D341Med (cell line): ENCODE measurements at regions not wholly inside any gene's neighbourhood (a gene's known extent, or its start where the extent isn't known, plus 50 kb on each side); places are given as distances from the start of the nearest gene placed in this dataset.

Source experiments
- DNase-seq: peaks from one replicate; pipeline ENCODE4 v3.0.0; 2012; ENCODE audit warnings: low spot score

DNA sequence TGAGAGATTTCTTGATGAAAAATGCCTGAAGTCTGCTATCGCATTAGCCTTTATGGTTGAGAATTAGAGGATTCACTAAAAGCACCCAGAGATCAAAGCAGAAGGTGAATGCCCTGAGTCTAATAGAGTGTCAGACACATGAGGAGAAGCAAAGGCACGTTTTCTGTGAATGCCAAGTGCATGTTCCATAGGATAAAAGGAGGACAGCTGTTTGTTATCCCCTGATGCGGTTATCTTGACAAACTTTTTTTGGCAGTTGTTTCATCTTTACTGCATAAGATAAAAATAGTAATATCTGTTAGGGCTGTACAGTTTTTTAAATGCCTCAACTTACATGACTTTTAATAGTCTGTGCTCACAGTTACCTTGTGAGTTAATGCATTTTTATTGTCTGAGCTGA lies 65.3 kb upstream of the CD96 start:
- no peak for DNase-seq

DNA sequence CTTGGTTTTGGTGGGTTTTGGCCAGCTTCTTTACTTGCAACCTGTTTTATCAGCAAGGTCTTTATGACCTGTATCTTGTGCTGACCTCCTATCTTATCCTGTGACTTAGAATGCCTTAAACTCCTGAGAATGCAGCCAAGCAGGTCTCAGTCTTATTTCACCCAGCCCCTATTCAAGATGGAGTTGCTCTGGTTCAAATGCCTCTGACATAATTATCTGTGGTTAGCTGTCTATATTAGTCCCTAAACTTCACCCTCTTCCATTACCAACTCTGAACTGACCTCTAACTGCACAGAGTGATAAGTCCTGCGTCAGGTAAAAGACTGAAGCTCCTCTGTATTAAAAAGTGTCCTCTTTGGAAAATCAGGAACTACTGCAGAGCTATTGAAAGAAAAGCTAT lies 61.9 kb upstream of the CD96 start:
- DNase-seq, result no peak

DNA sequence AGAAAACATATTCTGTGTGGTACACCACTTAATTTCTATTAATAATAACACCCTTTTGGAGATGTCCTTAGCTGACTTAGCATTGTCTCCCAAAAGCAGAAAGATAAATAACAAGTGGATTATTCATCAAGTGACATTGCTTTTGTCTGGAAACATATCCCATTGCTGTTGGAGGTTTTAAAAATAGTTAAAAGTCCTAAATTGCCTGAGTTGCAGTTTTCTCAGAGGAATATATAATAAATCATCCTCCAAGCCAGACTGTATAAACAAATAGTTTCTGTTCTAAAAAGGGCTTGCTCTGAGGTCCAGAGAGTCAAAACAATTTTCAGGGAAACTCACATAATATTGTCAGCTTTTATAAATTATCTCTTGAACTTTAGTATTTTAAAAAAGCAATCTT lies 60.4 kb upstream of the CD96 start:
- DNase-seq, result no peak

DNA sequence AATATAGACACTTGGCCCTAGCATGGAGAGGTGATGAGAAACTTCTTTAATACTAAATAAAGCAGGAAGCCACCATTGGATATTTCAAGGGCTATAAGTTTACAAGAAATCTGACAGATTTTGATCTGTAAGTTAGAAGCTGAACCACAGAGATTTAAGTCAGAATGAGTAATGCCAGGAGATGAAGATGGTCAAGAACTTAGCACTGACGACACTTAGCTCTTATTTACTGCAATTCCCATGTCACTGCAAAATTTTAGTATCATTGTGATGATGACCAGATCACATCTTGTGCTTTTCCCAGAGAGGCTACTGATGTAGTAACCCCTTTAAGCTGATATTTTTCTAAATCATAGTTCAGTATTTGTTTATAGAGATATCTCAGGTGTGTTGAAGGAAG lies 59.4 kb upstream of the CD96 start:
- no peak for DNase-seq

DNA sequence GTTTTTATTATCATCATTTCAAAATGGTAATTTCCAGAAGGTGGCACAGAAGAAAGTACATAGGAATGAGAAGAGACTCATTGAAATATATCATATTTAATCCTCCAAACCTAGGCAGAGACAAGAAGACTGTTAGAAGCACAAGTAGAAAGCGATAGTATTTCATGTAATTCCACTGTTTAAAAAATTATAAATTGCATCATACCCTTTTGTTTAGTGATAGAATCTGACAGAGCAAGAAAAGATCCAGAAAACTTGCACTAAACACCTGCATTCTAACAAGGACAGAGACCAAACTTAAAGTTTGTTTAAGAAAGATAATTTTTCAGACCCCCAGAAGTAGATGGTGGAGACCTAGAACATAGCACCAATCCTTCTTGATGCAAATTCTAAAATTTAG lies 56.9 kb upstream of the CD96 start:
- no peak for DNase-seq
